ENCODE measurements at regions not wholly inside any gene's neighbourhood (a gene's known extent, or its start where the extent isn't known, plus 50 kb on each side); places are given as distances from the start of the nearest gene placed in this dataset.

DNA sequence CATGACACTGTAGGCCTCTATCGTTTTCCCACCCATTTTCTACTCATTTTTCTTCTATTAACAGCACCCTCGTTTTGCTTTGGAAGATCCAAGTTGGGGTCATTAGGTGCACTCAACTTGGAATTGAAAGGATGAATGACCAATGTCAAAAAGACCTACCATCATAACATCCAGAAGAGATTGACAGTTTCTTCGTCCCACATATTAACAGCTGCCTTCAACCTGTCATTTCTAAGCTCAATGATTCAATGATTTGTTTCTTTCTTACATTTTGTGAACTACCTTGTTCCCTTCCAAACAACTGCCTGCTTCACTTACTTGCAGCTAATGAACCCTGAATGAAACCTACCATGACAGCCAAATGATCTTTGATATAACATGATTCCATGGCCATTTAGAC lies 224.0 kb upstream of the KCNH7 start (continued):
- no peak for TF ChIP-seq ZNF532 (CRISPR knock-in tag; IDR thresholded peaks at IDR 0.05; ENCODE audit: borderline replicate concordance)

GRCh38 chr2:163046615-163047014 lies 208.0 kb upstream of the KCNH7 start:
- Mint-ChIP-seq H3K4me3 (no peak overlapping the region), H3K27me3 (ENCODE audit: low read depth) (no peaks in the 10 kb centered on the region), H3K9me3 (no peaks in the 10 kb centered on the region), H3K36me3 (no peaks in the 10 kb centered on the region), H3K27ac (no peak overlapping the region), H3K4me1 (no peaks in the 10 kb centered on the region)
- ChIA-PET POLR2A (interaction anchor here (0.7 kb wide), 1 partner anchor 219 kb away, joined by 4 read pairs; no protein-coding TSS in a partner anchor), CTCF (no interaction called here)
- no peak for ATAC-seq
- DNase-seq (ENCODE audit: low spot score): no peak
- TF ChIP-seq, protein P1, sequence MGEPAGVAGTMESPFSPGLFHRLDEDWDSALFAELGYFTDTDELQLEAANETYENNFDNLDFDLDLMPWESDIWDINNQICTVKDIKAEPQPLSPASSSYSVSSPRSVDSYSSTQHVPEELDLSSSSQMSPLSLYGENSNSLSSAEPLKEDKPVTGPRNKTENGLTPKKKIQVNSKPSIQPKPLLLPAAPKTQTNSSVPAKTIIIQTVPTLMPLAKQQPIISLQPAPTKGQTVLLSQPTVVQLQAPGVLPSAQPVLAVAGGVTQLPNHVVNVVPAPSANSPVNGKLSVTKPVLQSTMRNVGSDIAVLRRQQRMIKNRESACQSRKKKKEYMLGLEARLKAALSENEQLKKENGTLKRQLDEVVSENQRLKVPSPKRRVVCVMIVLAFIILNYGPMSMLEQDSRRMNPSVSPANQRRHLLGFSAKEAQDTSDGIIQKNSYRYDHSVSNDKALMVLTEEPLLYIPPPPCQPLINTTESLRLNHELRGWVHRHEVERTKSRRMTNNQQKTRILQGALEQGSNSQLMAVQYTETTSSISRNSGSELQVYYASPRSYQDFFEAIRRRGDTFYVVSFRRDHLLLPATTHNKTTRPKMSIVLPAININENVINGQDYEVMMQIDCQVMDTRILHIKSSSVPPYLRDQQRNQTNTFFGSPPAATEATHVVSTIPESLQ (CRISPR knock-in tag; IDR thresholded peaks at IDR 0.05): no peak
- TF ChIP-seq ZNF263 (CRISPR knock-in tag; IDR thresholded peaks at IDR 0.05; ENCODE audit: low read depth) (no peak), MXD4 (CRISPR knock-in tag; IDR thresholded peaks at IDR 0.05; ENCODE audit: borderline replicate concordance) (no peak), GRHL2 (CRISPR knock-in tag; IDR thresholded peaks at IDR 0.05; ENCODE audit: insufficient replicate concordance, severe bottlenecking) (no peak), MAX (CRISPR knock-in tag; IDR thresholded peaks at IDR 0.05) (no peak), FOXJ3 (CRISPR knock-in tag; IDR thresholded peaks at IDR 0.05; ENCODE audit: borderline replicate concordance) (no peak), E2F5 (CRISPR knock-in tag; IDR thresholded peaks at IDR 0.05) (no peak), ERG (CRISPR knock-in tag; IDR thresholded peaks at IDR 0.05) (no peak), PRDM15 (CRISPR knock-in tag; IDR thresholded peaks at IDR 0.05) (no peak), ZNF416 (CRISPR knock-in tag; IDR thresholded peaks at IDR 0.05) (no peak), SOX15 (CRISPR knock-in tag; IDR thresholded peaks at IDR 0.05) (no peak), SMAD4 (CRISPR knock-in tag; IDR thresholded peaks at IDR 0.05) (no peak), TEAD1 (CRISPR knock-in tag; IDR thresholded peaks at IDR 0.05) (no peak)
- TF ChIP-seq, protein P2, sequence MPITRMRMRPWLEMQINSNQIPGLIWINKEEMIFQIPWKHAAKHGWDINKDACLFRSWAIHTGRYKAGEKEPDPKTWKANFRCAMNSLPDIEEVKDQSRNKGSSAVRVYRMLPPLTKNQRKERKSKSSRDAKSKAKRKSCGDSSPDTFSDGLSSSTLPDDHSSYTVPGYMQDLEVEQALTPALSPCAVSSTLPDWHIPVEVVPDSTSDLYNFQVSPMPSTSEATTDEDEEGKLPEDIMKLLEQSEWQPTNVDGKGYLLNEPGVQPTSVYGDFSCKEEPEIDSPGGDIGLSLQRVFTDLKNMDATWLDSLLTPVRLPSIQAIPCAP (CRISPR knock-in tag; IDR thresholded peaks at IDR 0.05): no peak
- TF ChIP-seq, protein P3, sequence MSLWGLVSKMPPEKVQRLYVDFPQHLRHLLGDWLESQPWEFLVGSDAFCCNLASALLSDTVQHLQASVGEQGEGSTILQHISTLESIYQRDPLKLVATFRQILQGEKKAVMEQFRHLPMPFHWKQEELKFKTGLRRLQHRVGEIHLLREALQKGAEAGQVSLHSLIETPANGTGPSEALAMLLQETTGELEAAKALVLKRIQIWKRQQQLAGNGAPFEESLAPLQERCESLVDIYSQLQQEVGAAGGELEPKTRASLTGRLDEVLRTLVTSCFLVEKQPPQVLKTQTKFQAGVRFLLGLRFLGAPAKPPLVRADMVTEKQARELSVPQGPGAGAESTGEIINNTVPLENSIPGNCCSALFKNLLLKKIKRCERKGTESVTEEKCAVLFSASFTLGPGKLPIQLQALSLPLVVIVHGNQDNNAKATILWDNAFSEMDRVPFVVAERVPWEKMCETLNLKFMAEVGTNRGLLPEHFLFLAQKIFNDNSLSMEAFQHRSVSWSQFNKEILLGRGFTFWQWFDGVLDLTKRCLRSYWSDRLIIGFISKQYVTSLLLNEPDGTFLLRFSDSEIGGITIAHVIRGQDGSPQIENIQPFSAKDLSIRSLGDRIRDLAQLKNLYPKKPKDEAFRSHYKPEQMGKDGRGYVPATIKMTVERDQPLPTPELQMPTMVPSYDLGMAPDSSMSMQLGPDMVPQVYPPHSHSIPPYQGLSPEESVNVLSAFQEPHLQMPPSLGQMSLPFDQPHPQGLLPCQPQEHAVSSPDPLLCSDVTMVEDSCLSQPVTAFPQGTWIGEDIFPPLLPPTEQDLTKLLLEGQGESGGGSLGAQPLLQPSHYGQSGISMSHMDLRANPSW (CRISPR knock-in tag; conservative IDR thresholded peaks at IDR 0.05; ENCODE audit: low read depth): no peak
- TF ChIP-seq, protein P4, sequence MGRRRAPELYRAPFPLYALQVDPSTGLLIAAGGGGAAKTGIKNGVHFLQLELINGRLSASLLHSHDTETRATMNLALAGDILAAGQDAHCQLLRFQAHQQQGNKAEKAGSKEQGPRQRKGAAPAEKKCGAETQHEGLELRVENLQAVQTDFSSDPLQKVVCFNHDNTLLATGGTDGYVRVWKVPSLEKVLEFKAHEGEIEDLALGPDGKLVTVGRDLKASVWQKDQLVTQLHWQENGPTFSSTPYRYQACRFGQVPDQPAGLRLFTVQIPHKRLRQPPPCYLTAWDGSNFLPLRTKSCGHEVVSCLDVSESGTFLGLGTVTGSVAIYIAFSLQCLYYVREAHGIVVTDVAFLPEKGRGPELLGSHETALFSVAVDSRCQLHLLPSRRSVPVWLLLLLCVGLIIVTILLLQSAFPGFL (CRISPR knock-in tag; IDR thresholded peaks at IDR 0.05; ENCODE audit: borderline replicate concordance): no peak

Measured in WTC11 (cell line).